ENCODE measurements at regions not wholly inside any gene's neighbourhood (a gene's known extent, or its start where the extent isn't known, plus 50 kb on each side); places are given as distances from the start of the nearest gene placed in this dataset.
A peak's percentile ranks its signal among the peaks of the same experiment; 100 is the strongest.

- no peak for TF ChIP-seq CTCF (conservative IDR thresholded peaks at IDR 0.05; ENCODE audit: control insufficient read depth, insufficient read depth, low read depth, low read length)
- DNase-seq (ENCODE audit: low read depth): no peak
- H3K4me3 ChIP-seq (ENCODE audit: control insufficient read depth, low read depth, low read length): no peak overlapping the region
These were observed 338.8 kb upstream of the ATP10B start for GRCh38 chr5:161190778-161191177.

GRCh38 chr5:161190086-161190485 lies 338.1 kb upstream of the ATP10B start:
- no peak for TF ChIP-seq CTCF (conservative IDR thresholded peaks at IDR 0.05; ENCODE audit: control insufficient read depth, insufficient read depth, low read depth, low read length)
- H3K4me3 ChIP-seq (ENCODE audit: control insufficient read depth, low read depth, low read length): no peak overlapping the region
- DNase-seq (ENCODE audit: low read depth): peak; percentile 50

GRCh38 chr5:161189452-161189851 lies 337.4 kb upstream of the ATP10B start:
- TF ChIP-seq CTCF (conservative IDR thresholded peaks at IDR 0.05; ENCODE audit: control insufficient read depth, insufficient read depth, low read depth, low read length): no peak
- no peak overlapping the region for H3K4me3 ChIP-seq (ENCODE audit: control insufficient read depth, low read depth, low read length)
- no peak for DNase-seq (ENCODE audit: low read depth)

GRCh38 chr5:161183559-161183958 lies 331.5 kb upstream of the ATP10B start:
- no peak for DNase-seq (ENCODE audit: low read depth)
- no peak for TF ChIP-seq CTCF (conservative IDR thresholded peaks at IDR 0.05; ENCODE audit: control insufficient read depth, insufficient read depth, low read depth, low read length)
- H3K4me3 ChIP-seq (ENCODE audit: control insufficient read depth, low read depth, low read length): no peak overlapping the region

- no peak for TF ChIP-seq CTCF (conservative IDR thresholded peaks at IDR 0.05; ENCODE audit: control insufficient read depth, insufficient read depth, low read depth, low read length)
- H3K4me3 ChIP-seq (ENCODE audit: control insufficient read depth, low read depth, low read length): no peak overlapping the region
- no peak for DNase-seq (ENCODE audit: low read depth)
These were observed 324.2 kb upstream of the ATP10B start for GRCh38 chr5:161176221-161176620.

- DNase-seq (ENCODE audit: low read depth): no peak
- no peak overlapping the region for H3K4me3 ChIP-seq (ENCODE audit: control insufficient read depth, low read depth, low read length)
- no peak for TF ChIP-seq CTCF (conservative IDR thresholded peaks at IDR 0.05; ENCODE audit: control insufficient read depth, insufficient read depth, low read depth, low read length)
These were observed 317.8 kb upstream of the ATP10B start for GRCh38 chr5:161169776-161170175.

All from fibroblast of mammary gland (primary cell).